Testis (tissue), 2 donors: ENCODE measurements at regions not wholly inside any gene's neighbourhood (a gene's known extent, or its start where the extent isn't known, plus 50 kb on each side); places are given as distances from the start of the nearest gene placed in this dataset.
A peak's percentile ranks its signal among the peaks of the same experiment; 100 is the strongest.

Experiments used
- DNase-seq: peaks from one replicate; pipeline ENCODE4 v3.0.0-alpha.2; 2019
- H3K27ac ChIP-seq, 2 donors: fragments of 200-600 bp; sonication (generic); one replicate each; pipeline ENCODE4 v1.5.1; 2019
- H3K27me3 ChIP-seq: fragments of 200-600 bp; sonication (generic); one replicate; pipeline ENCODE4 v1.5.1; 2019
- H3K36me3 ChIP-seq: fragments of 200-600 bp; sonication (generic); one replicate; pipeline ENCODE4 v1.5.1; 2017; ENCODE audit warnings: low read depth; ENCODE audit errors: missing control alignments
- H3K4me1 ChIP-seq: fragments of 200-600 bp; sonication (generic); one replicate; pipeline ENCODE4 v1.5.1; 2019
- H3K4me3 ChIP-seq, 2 donors: fragments of 200-600 bp; sonication (generic); one replicate each; pipeline ENCODE4 v1.5.1; 2017 to 2019
- H3K9me3 ChIP-seq: fragments of 200-600 bp; sonication (generic); one replicate; pipeline ENCODE4 v1.5.1; 2017
- CTCF ChIP-seq, 3 experiments: fragments of 450-650 bp in 2 of 3; fragments of 200-600 bp in 1 of 3; sonication (generic) in 1 of 3; IDR thresholded peaks; one replicate each; pipeline ENCODE4 v1.5.1; 2016 to 2019; ENCODE audit warnings: antibody characterized with exemption in 3 of 3, mild to moderate bottlenecking in 2 of 3, moderate library complexity in 1 of 3
- POLR2A ChIP-seq: fragments of 450-650 bp; IDR thresholded peaks from one replicate; pipeline ENCODE4 v1.6.1; 2017; ENCODE audit warnings: antibody characterized with exemption, mild to moderate bottlenecking, moderate library complexity
- WGBS, 2 donors: methylation state at CpG; one replicate each; pipeline ENCODE4 v1.1.5; 2018; 5-methylcytosine and 5-hydroxymethylcytosine counted together
- intact Hi-C: fragments of 100-400 bp; cut with DNase I; formaldehyde crosslinking; loops from one replicate; pipeline ENCODE4 v1.15.1; 2023; ENCODE audit warnings: low total_unique reads

DNA sequence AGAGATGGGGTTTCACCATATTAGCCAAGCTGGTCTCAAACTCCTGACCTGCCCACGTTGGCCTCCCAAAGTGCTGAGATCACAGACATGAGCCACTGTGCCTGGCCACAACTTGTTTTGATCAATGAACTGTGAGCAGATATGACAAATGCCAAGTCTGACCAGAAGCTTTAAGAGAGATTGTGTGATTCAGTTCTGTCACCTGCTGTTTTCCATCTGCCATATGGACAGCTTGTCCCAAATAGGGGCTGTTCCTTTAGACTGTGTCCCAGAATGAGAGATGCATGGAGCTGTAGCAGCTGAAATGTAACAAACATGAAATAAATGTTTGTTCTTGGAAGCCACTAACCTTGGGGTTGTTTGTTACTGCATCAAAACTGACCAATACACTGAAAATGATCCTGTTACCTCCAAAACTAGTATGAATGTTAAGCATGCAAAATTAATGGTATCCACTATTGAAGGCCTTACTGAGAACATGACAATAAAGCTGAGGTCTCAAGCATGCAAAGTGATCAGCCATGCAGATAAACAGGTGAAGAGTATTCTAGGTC, 65.9 kb upstream of the MED13L start:
- intact Hi-C loops, result no loop called here
- TF ChIP-seq CTCF (IDR thresholded peaks at IDR 0.05) (no peak), POLR2A (no peak)
- Histone ChIP-seq H3K27ac (no peak overlapping the region), H3K4me3 (no peak overlapping the region), H3K9me3 (no peaks in the 10 kb centered on the region), H3K36me3 (no peaks in the 10 kb centered on the region), H3K4me1 (peaks cover 10% of the 10 kb centered on the region), H3K27me3 (no peaks in the 10 kb centered on the region)
- WGBS, 2 donors, result 96 to 100% methylated on average over 1 of the region's 1 CpG
- no peak for DNase-seq

- no peak overlapping the region for H3K27ac ChIP-seq
- no peaks in the 10 kb centered on the region for H3K27me3 ChIP-seq
- 36 to 52% methylated on average over 6 of the region's 6 CpGs for WGBS, 2 donors
- intact Hi-C loops, result no loop called here
- H3K9me3 ChIP-seq, result no peaks in the 10 kb centered on the region
- TF ChIP-seq POLR2A (no peak), CTCF (IDR thresholded peaks at IDR 0.05) (no peak)
- no peak overlapping the region for H3K4me3 ChIP-seq
- peaks cover 10% of the 10 kb centered on the region for H3K4me1 ChIP-seq
- peak; percentile 43 for DNase-seq
- no peaks in the 10 kb centered on the region for H3K36me3 ChIP-seq
These were observed 68.7 kb upstream of the MED13L start for GRCh38 chr12:116346222-116346621.

DNA sequence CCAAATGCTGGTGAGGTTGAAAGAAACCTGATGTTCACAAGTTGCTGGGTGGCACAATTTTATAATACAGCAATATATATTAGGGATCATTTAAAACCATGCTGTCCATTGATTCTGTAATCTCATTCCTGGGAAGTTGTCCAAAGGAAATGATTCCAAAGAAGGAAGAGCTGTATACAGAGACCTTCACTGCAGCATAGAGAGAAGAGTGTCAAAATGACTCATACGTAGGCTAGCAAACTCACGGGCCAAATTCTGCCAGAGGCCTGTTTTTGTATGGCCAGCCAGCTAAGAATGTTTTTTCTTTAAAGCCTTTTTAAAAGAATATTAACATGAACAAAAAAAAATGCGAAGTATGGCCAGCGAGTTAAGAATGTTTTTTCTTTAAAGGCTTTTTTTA, 69.2 kb upstream of the MED13L start:
- intact Hi-C loops, result no loop called here
- H3K36me3 ChIP-seq, result no peaks in the 10 kb centered on the region
- WGBS, 2 donors, result 27 to 45% methylated on average over 4 of the region's 4 CpGs
- H3K27ac ChIP-seq, result no peak overlapping the region
- no peaks in the 10 kb centered on the region for H3K9me3 ChIP-seq
- DNase-seq, result peak; percentile 23
- H3K4me3 ChIP-seq, result no peak overlapping the region
- peaks cover 10% of the 10 kb centered on the region for H3K4me1 ChIP-seq
- no peak for TF ChIP-seq CTCF (IDR thresholded peaks at IDR 0.05)
- no peak for TF ChIP-seq POLR2A
- H3K27me3 ChIP-seq, result no peaks in the 10 kb centered on the region

GRCh38 chr12:116347265-116347664, 69.8 kb upstream of the MED13L start:
- Histone ChIP-seq H3K4me1 (peaks cover 10% of the 10 kb centered on the region), H3K27me3 (no peaks in the 10 kb centered on the region), H3K4me3 (no peak overlapping the region), H3K27ac (no peak overlapping the region), H3K36me3 (no peaks in the 10 kb centered on the region), H3K9me3 (no peaks in the 10 kb centered on the region)
- TF ChIP-seq CTCF (IDR thresholded peaks at IDR 0.05) (no peak), POLR2A (no peak)
- WGBS, 2 donors, result 85 to 87% methylated on average over 1 of the region's 1 CpG
- DNase-seq, result no peak
- intact Hi-C loops, result no loop called here

- no peak for DNase-seq
- Histone ChIP-seq H3K27ac (no peak overlapping the region), H3K4me3 (no peak overlapping the region), H3K36me3 (no peaks in the 10 kb centered on the region), H3K9me3 (no peaks in the 10 kb centered on the region), H3K27me3 (no peaks in the 10 kb centered on the region), H3K4me1 (no peaks in the 10 kb centered on the region)
- TF ChIP-seq CTCF (IDR thresholded peaks at IDR 0.05) (no peak), POLR2A (no peak)
- WGBS, 2 donors, result 89 to 97% methylated on average over 4 of the region's 4 CpGs
- intact Hi-C loops, result no loop called here
These were observed 74.9 kb upstream of the MED13L start for GRCh38 chr12:116352315-116352835.
